KG1 (cell line): ENCODE measurements at regions not wholly inside any gene's neighbourhood (a gene's known extent, or its start where the extent isn't known, plus 50 kb on each side); places are given as distances from the start of the nearest gene placed in this dataset.
"Not testable (repeated sequence)": the region's sequence is repeated elsewhere in the genome, so short reads cannot be mapped to it uniquely, and the experiment has no call there.

Experiments used
- DNase-seq: peaks from one replicate; lab custom pipeline; 2025; lab: John Stamatoyannopoulos, UW

GRCh38 chr15:62506217-62506805 is 341.2 kb upstream of the C2CD4B start:
- no peak for DNase-seq

DNA sequence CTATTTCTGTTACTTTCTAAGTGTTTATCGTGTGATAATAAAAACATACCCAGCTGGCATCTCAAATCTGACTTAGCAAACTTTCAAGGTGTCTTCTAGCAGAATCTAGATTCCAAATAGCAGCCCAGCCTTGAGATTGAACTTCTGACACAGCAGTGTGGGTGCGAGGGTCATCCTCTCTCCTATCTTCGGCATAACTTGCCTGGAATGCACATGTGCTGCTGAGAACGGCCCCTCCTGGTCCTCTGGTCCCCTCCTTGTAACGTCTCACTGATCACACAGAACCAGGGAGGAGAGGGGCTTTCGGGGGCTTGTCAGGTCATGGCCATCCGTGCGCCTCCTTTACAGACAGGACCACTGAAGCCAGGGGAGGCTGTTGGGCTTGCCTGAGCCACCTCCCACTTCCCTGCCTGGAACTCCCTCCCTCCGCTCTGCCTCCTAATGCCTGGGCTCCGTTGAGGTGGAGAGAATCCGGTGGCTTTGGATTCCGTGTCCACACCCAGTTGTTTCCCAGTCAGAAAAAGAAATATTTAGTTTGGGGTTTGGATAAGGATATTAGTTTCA is 344.4 kb upstream of the C2CD4B start:
- DNase-seq: no peak

DNA sequence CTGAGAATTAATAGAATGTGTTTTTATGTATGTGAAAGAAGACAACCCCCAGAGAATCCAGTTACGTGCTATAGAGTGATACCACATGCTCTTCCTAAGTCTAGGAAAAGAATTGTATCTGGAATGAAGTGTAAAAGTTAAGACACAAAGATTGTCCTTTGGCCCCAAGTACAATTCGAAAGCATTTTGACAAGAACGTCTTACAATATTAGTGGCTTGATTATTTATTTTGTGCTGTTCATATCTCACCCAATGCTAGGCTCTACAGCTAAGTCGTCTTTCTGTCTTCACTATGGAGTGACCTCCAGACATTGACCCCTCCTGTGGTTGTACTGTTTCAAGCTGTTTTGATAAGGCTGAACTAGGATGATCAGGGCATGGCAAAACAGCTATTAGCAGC is 345.7 kb upstream of the C2CD4B start:
- no peak for DNase-seq

DNA sequence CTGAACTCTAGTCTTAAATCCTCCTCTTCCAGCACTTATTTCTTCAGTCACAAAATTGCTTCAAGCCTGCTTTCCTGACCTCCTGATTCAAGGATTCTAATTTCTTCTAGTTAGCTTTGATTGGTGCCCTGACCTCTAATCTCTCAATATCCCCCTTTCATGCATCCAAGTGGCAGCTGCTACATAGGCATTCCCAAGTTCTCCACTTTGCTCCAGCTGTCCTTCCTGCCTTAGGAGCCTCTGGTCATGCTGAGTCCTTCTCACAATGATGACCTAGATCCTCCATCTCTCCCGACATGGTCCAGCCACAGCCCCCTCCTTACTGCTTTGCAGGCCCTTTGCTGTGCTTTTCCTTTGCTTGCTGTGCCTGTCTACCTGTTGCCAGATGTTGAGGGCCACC is 347.8 kb upstream of the C2CD4B start:
- no peak for DNase-seq

DNA sequence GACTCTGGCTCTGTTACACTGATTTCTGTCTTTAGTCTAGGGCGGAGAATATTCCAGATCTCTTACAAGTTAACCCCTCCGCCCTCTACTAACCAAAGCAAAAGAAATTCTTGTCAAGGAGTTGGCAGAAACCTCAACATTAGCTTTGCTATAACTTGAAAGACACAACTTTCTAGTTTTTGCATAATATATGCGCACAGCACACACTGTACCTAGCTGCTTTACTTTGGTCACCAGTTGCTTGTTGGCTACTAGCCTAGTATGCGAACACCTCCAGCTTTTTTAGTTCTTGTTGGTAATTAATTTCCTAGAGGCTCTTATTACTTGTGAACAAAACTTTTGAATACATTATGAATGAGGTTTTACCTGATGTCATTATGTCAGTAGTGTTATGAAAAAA is 348.8 kb upstream of the C2CD4B start:
- no peak for DNase-seq

- no peak for DNase-seq
Observed at GRCh38 chr15:62515696-62516395, 350.8 kb upstream of the C2CD4B start.

GRCh38 chr15:62517541-62517940 is 352.5 kb upstream of the C2CD4B start:
- no peak for DNase-seq

GRCh38 chr15:62518666-62519065 is 353.6 kb upstream of the C2CD4B start:
- not testable (repeated sequence) for DNase-seq

- DNase-seq: no peak
Observed at GRCh38 chr15:62519900-62520299, 354.8 kb upstream of the C2CD4B start.

DNA sequence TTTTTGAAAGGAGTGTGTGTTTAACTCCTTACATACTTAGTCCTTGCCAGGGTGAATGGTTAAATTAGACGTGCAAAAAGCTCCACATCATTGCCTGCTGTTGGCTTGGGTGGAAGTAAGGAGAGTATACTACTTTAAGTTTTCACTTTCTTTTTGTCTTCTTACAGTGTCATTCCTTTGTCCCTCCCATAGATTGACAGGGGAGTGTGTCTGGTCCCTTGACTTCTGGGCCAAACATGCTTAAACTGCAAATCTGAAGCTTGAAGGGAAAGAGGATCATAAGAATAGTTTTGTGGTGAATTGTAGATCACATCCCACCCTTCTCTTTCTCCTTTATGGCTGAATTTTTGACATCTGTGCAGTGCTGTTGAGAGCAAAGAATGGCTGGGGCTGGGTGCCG is 355.8 kb upstream of the C2CD4B start:
- no peak for DNase-seq

GRCh38 chr15:62521396-62521795 is 356.3 kb upstream of the C2CD4B start:
- no peak for DNase-seq

DNA sequence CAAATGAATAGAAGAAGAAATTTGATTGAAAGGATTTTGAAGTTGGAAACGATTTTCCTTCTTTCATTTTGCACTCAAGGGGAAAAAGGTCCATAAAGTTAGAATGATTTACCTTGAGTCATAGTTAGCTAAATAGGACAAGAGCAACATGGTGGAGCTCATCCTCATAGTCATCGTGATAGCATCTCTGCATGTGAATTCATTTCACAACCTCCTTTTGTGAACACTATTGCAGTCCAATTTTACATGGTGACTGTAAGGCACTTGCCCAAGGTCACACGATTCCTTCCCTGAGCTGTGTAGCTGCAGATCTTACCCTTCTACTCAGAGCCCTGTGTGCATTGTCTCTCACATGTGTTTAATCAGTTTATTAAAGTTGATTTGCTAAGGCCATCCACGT is 359.8 kb upstream of the C2CD4B start:
- DNase-seq: no peak

DNA sequence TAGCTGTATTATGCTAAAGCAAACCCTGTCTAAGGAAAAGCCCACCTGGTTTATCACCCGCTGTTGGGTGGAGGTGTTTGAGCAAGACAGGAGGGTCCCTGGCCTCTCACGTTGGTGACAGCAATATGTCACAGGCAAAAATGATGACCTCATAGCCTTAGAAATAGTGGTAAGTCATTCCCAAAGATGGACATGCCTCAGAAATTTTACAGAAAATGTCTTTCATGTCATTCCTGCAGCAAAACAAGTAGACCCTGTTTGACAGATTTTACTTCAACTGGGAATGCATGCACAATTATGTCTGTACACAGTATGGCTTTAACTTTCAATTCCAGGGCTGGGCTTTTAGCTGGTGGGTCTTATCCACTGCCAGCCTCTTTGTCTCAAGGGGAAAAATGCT is 362.3 kb upstream of the C2CD4B start:
- no peak for DNase-seq

GRCh38 chr15:62528505-62528904 is 363.4 kb upstream of the C2CD4B start:
- DNase-seq: no peak

DNA sequence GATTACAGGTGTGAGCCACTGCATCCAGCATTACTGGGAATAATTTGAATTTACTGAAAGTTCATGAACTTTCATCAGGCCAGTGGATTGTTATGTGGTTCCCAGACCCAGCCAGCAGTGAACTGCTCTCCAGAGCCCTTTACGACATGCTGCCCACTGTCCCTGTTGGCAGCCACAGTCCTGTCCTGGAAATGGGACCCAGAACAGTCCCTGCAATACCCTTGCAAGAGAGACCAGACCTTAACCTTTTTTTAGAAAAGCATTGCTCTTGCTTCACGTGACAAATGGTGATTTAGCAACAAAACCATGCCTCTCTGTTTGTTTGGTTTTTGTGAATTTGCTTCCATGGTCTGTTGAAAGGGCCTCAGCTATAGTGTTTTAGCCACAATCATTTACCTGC is 367.3 kb upstream of the C2CD4B start:
- no peak for DNase-seq

DNA sequence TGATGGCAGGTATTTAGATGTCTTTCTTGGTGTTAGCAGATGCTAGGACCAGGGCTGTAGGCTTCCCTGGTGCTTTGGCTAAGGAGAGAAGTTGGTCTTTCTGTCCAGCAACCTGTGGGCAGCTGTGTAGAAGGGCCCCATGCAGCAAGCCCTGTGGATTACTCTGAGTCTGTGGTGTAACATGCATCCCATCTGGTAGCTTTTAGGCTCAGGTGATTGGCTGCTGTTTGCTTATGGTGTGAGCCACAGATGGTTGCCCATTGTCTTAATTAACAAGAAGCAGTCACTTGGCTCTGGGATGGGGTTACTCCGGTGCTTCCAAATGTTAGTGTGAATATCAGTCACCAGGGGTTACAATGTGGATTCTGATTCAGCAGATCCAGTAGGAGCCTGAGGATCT is 368.6 kb upstream of the C2CD4B start:
- no peak for DNase-seq

GRCh38 chr15:62534996-62535395 is 369.9 kb upstream of the C2CD4B start:
- no peak for DNase-seq

DNA sequence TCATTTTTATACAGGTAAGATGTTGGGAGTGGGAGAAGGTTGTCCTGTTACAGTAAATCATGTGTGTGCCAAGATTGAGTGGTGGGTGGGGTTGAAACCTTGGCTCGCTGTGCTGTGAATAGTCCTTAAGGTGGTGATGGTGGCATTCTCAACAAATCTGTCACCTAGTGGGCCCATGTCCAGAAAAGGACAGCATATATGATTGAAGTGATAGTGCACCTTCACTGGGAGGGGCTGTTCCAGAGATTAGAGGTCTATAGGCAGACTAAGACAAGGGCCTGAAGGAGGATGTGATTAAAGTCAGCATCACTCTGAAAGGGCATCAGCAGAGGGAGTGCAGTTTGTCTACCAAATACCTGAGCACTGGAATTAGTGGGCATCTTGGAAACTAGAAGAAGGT is 374.2 kb upstream of the C2CD4B start:
- no peak for DNase-seq

DNA sequence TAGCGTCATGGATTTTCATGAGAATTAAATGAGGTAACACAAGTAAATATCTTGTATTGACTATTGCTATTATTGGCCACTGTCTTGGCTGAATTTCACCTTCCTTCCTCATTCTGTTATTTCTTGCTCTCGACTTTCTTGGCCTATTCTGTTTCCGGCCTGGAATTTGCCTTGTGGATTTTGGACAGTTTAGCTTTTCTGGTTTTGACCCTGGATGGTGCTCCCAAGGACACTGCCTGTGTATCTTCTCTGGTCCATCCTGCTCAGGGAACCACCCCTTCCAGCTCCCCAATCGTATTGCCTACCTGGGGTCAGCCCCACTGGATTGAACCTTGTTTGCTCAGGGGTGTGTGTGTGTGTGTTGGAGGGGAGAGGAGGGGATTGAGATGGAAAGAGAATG is 376.2 kb upstream of the C2CD4B start:
- no peak for DNase-seq

DNA sequence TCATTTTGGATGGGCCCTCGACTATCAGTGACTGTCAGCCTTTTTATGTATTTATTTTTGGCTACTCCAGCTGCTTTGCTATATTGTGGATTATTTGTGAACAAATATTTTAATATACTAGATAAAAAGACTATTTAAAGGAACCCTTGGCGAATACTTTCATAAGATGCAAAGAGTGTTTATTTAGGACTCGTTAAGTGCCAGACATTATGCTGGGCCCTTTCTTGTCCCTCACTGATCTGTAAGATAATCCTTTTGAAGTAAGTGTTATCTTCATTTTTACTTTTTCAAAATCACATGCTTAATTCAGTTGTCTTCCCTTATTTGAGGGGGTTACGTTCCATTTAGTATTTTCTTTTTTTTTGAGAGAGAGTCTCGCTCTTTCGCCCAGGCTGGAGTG is 376.8 kb upstream of the C2CD4B start:
- no peak for DNase-seq

DNA sequence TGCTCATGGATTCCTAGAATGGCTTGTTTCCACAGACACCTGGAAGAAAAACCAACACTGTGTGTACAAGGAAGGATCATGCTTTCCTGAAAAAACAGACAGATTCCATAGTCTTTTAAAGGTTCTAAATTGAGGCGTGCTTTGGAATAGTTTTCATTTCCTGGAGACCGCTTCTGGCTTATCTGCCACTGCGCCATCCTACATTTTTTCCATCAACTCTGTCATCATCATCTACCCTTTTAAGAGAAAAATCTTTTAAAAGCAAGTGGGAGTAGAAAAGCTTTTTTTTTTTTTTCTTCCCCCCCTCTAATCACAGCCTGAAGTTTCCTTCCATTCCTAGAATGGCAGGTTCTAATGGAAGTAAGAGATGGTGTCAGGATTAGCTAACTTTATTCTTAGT is 379.4 kb upstream of the C2CD4B start:
- no peak for DNase-seq

GRCh38 chr15:62545467-62546227 is 380.6 kb upstream of the C2CD4B start:
- DNase-seq: no peak

- no peak for DNase-seq
Observed at GRCh38 chr15:62546628-62547027, 381.5 kb upstream of the C2CD4B start.
